WTC11 (cell line): ENCODE measurements at regions not wholly inside any gene's neighbourhood (a gene's known extent, or its start where the extent isn't known, plus 50 kb on each side); places are given as distances from the start of the nearest gene placed in this dataset.

ENCODE experiments used
- ATAC-seq: fragments of 200-7000 bp; cut with Tn5 transposase; 2 replicates; pipeline ENCODE4 v1.10.0; 2021; ENCODE audit warnings: mild to moderate bottlenecking, moderate library complexity
- CTCF ChIA-PET: fragments of 300-600 bp; sonication (Branson Sonifier 250); formaldehyde crosslinking; loops from one replicate; lab custom pipeline; 2021; ENCODE audit warnings: antibody characterized with exemption; lab: Charles Lee
- POLR2A ChIA-PET: fragments of 350-600 bp; sonication (Branson Sonifier 250); formaldehyde crosslinking; loops from one replicate; lab custom pipeline; 2021; ENCODE audit warnings: antibody characterized with exemption; lab: Charles Lee
- DNase-seq: peaks from one replicate; pipeline ENCODE4 v3.0.0; 2021; ENCODE audit warnings: low spot score
- H3K27ac Mint-ChIP-seq: 2 replicates; pipeline ENCODE4 v1.8.0; 2021; ENCODE audit warnings: mixed read lengths
- H3K27me3 Mint-ChIP-seq: 2 replicates; pipeline ENCODE4 v1.8.0; 2021; ENCODE audit warnings: low read depth, mild to moderate bottlenecking, moderate library complexity, mixed read lengths
- H3K36me3 Mint-ChIP-seq: 2 replicates; pipeline ENCODE4 v1.8.0; 2021; ENCODE audit warnings: mixed read lengths
- H3K4me1 Mint-ChIP-seq: 2 replicates; pipeline ENCODE4 v1.8.0; 2022; ENCODE audit warnings: mixed read lengths
- H3K4me3 Mint-ChIP-seq: 2 replicates; pipeline ENCODE4 v1.8.0; 2021; ENCODE audit warnings: mild to moderate bottlenecking, moderate library complexity, mixed read lengths
- H3K9me3 Mint-ChIP-seq: 2 replicates; pipeline ENCODE4 v1.8.0; 2021; ENCODE audit warnings: mixed read lengths
- ESRRA ChIP-seq: sonication (generic); formaldehyde crosslinking; IDR thresholded peaks from 2 replicates; pipeline ENCODE4 v1.8.1; 2022; ENCODE audit warnings: mild to moderate bottlenecking, missing genetic modification reagents, borderline replicate concordance
- GRHL2 ChIP-seq: fragments of 250-450 bp; sonication (Bioruptor Pico); IDR thresholded peaks from 2 replicates; pipeline ENCODE4 v1.8.0; 2022; ENCODE audit warnings: mild to moderate bottlenecking, moderate library complexity; ENCODE audit not compliant: insufficient replicate concordance, severe bottlenecking
- GTF2I ChIP-seq: fragments of 250-450 bp; sonication (Bioruptor Pico); conservative IDR thresholded peaks from 2 replicates; pipeline ENCODE4 v1.4.0; 2021; ENCODE audit warnings: mild to moderate bottlenecking
- KAT7 ChIP-seq: sonication (generic); formaldehyde crosslinking; IDR thresholded peaks from 2 replicates; pipeline ENCODE4 v1.8.1; 2023; ENCODE audit warnings: missing genetic modification reagents, mild to moderate bottlenecking, borderline replicate concordance
- NFYB ChIP-seq: sonication (generic); formaldehyde crosslinking; conservative IDR thresholded peaks from 2 replicates; pipeline ENCODE4 v1.8.0; 2022; ENCODE audit warnings: low read depth, missing genetic modification reagents
- NR3C1 ChIP-seq: sonication (generic); formaldehyde crosslinking; conservative IDR thresholded peaks from 2 replicates; pipeline ENCODE4 v1.8.1; 2023; ENCODE audit warnings: low read depth, mild to moderate bottlenecking, missing genetic modification reagents
- PRDM15 ChIP-seq: sonication (generic); formaldehyde crosslinking; IDR thresholded peaks from 2 replicates; pipeline ENCODE4 v1.8.0; 2022; ENCODE audit warnings: missing genetic modification reagents
- SMAD3 ChIP-seq: sonication (generic); formaldehyde crosslinking; IDR thresholded peaks from 2 replicates; pipeline ENCODE4 v1.8.0; 2022; ENCODE audit warnings: missing genetic modification reagents, mild to moderate bottlenecking, borderline replicate concordance
- SOX15 ChIP-seq: fragments of 250-450 bp; sonication (Bioruptor Pico); IDR thresholded peaks from 2 replicates; pipeline ENCODE4 v1.9.0; 2021; ENCODE audit warnings: mild to moderate bottlenecking
- STAT6 ChIP-seq: sonication (generic); formaldehyde crosslinking; conservative IDR thresholded peaks from 2 replicates; pipeline ENCODE4 v1.8.1; 2023; ENCODE audit warnings: mild to moderate bottlenecking, low read depth, missing genetic modification reagents, moderate library complexity
- ZBTB21 ChIP-seq: sonication (generic); formaldehyde crosslinking; IDR thresholded peaks from 2 replicates; pipeline ENCODE4 v1.8.1; 2023; ENCODE audit warnings: mild to moderate bottlenecking, missing genetic modification reagents, borderline replicate concordance
- ZNF232 ChIP-seq: sonication (generic); formaldehyde crosslinking; IDR thresholded peaks from 2 replicates; pipeline ENCODE4 v1.8.0; 2022; ENCODE audit warnings: mild to moderate bottlenecking, missing genetic modification reagents
- ZNF263 ChIP-seq: sonication (generic); formaldehyde crosslinking; IDR thresholded peaks from 2 replicates; pipeline ENCODE4 v1.8.1; 2022; ENCODE audit warnings: low read depth, mild to moderate bottlenecking, moderate library complexity, missing genetic modification reagents
- ZNF281 ChIP-seq: sonication (generic); formaldehyde crosslinking; IDR thresholded peaks from 2 replicates; pipeline ENCODE4 v1.8.0; 2023; ENCODE audit warnings: mild to moderate bottlenecking, missing genetic modification reagents
- TF ChIP-seq, protein P1 (sequence below): fragments of 250-450 bp; sonication (Bioruptor Pico); IDR thresholded peaks from 2 replicates; pipeline ENCODE4 v1.9.0; 2021; ENCODE audit warnings: moderate library complexity, mild to moderate bottlenecking, inconsistent platforms, borderline replicate concordance
- TF ChIP-seq, protein P2 (sequence below): fragments of 250-450 bp; sonication (Bioruptor Pico); IDR thresholded peaks from 2 replicates; pipeline ENCODE4 v1.9.0; 2021; ENCODE audit warnings: mild to moderate bottlenecking, borderline replicate concordance
- TF ChIP-seq, protein P3 (sequence below): sonication (generic); formaldehyde crosslinking; IDR thresholded peaks from 2 replicates; pipeline ENCODE4 v1.8.0; 2022; ENCODE audit warnings: mild to moderate bottlenecking, missing genetic modification reagents

GRCh38 chr7:118708741-118709140, 484.2 kb downstream of the ANKRD7 start:
- no peaks in the 10 kb centered on the region for H3K36me3 Mint-ChIP-seq
- ChIA-PET POLR2A (no interaction called here), CTCF (no interaction called here)
- 0 out of 2 replicates have a peak, but pooled peaks cover 3% of the 10 kb centered on the region for H3K4me1 Mint-ChIP-seq
- ATAC-seq (no peak), DNase-seq (no peak)
- no peaks in the 10 kb centered on the region for H3K9me3 Mint-ChIP-seq
- no peak overlapping the region for H3K27ac Mint-ChIP-seq
- no peaks in the 10 kb centered on the region for H3K27me3 Mint-ChIP-seq
- no peak overlapping the region for H3K4me3 Mint-ChIP-seq
- TF ChIP-seq, protein P1, sequence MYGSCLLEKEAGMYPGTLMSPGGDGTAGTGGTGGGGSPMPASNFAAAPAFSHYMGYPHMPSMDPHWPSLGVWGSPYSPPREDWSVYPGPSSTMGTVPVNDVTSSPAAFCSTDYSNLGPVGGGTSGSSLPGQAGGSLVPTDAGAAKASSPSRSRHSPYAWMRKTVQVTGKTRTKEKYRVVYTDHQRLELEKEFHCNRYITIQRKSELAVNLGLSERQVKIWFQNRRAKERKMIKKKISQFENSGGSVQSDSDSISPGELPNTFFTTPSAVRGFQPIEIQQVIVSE (CRISPR knock-in tag) = no peak
- TF ChIP-seq SOX15 (CRISPR knock-in tag) = no peak
- TF ChIP-seq NFYB (CRISPR knock-in tag) = no peak
- TF ChIP-seq STAT6 (CRISPR knock-in tag) = no peak
- TF ChIP-seq KAT7 (CRISPR knock-in tag) = no peak
- no peak for TF ChIP-seq ZNF263 (CRISPR knock-in tag)
- TF ChIP-seq ZNF281 (CRISPR knock-in tag) = no peak

- H3K27ac Mint-ChIP-seq = no peak overlapping the region
- ChIA-PET CTCF (no interaction called here), POLR2A (no interaction called here)
- no peaks in the 10 kb centered on the region for H3K9me3 Mint-ChIP-seq
- no peaks in the 10 kb centered on the region for H3K36me3 Mint-ChIP-seq
- DNase-seq (no peak), ATAC-seq (no peak)
- H3K4me3 Mint-ChIP-seq = no peak overlapping the region
- no peaks in the 10 kb centered on the region for H3K27me3 Mint-ChIP-seq
- 0 out of 2 replicates have a peak, but pooled peaks cover 3% of the 10 kb centered on the region for H3K4me1 Mint-ChIP-seq
- no peak for TF ChIP-seq NR3C1 (CRISPR knock-in tag)
- TF ChIP-seq, protein P2, sequence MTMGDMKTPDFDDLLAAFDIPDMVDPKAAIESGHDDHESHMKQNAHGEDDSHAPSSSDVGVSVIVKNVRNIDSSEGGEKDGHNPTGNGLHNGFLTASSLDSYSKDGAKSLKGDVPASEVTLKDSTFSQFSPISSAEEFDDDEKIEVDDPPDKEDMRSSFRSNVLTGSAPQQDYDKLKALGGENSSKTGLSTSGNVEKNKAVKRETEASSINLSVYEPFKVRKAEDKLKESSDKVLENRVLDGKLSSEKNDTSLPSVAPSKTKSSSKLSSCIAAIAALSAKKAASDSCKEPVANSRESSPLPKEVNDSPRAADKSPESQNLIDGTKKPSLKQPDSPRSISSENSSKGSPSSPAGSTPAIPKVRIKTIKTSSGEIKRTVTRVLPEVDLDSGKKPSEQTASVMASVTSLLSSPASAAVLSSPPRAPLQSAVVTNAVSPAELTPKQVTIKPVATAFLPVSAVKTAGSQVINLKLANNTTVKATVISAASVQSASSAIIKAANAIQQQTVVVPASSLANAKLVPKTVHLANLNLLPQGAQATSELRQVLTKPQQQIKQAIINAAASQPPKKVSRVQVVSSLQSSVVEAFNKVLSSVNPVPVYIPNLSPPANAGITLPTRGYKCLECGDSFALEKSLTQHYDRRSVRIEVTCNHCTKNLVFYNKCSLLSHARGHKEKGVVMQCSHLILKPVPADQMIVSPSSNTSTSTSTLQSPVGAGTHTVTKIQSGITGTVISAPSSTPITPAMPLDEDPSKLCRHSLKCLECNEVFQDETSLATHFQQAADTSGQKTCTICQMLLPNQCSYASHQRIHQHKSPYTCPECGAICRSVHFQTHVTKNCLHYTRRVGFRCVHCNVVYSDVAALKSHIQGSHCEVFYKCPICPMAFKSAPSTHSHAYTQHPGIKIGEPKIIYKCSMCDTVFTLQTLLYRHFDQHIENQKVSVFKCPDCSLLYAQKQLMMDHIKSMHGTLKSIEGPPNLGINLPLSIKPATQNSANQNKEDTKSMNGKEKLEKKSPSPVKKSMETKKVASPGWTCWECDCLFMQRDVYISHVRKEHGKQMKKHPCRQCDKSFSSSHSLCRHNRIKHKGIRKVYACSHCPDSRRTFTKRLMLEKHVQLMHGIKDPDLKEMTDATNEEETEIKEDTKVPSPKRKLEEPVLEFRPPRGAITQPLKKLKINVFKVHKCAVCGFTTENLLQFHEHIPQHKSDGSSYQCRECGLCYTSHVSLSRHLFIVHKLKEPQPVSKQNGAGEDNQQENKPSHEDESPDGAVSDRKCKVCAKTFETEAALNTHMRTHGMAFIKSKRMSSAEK (CRISPR knock-in tag) = no peak
- TF ChIP-seq GTF2I (CRISPR knock-in tag) = no peak
Observed at GRCh38 chr7:118711688-118712087, 487.2 kb downstream of the ANKRD7 start.

DNA sequence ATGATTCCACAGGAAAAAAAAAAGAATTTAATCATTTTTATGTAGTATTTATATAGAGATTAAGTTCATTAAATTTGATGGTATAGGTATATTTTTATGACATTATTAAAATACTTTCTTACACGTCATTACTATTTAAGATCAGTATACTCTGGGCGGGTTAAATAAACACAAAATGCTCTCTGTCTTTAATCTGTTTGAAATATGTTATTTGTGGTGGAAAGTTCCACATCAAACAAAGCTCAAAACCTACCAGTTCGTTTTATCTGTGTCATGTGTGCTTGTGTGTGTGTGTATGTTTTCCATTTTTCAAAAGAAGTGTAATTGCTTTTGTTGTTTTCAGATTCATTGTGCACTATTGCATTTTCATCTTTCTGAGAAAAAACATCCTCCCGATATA, 488.5 kb downstream of the ANKRD7 start:
- no peak for ATAC-seq
- DNase-seq = no peak
- H3K27me3 Mint-ChIP-seq = no peaks in the 10 kb centered on the region
- CTCF ChIA-PET = no interaction called here
- H3K4me3 Mint-ChIP-seq = no peak overlapping the region
- H3K27ac Mint-ChIP-seq = no peak overlapping the region
- 0 out of 2 replicates have a peak, but pooled peaks cover 3% of the 10 kb centered on the region for H3K4me1 Mint-ChIP-seq
- H3K36me3 Mint-ChIP-seq = no peaks in the 10 kb centered on the region
- POLR2A ChIA-PET = no interaction called here
- H3K9me3 Mint-ChIP-seq = no peaks in the 10 kb centered on the region
- TF ChIP-seq ZBTB21 (no peak), ZNF232 (CRISPR knock-in tag) (no peak), SMAD3 (CRISPR knock-in tag) (no peak), PRDM15 (CRISPR knock-in tag) (no peak), ESRRA (CRISPR knock-in tag) (no peak), GRHL2 (CRISPR knock-in tag) (no peak)
- TF ChIP-seq, protein P3, sequence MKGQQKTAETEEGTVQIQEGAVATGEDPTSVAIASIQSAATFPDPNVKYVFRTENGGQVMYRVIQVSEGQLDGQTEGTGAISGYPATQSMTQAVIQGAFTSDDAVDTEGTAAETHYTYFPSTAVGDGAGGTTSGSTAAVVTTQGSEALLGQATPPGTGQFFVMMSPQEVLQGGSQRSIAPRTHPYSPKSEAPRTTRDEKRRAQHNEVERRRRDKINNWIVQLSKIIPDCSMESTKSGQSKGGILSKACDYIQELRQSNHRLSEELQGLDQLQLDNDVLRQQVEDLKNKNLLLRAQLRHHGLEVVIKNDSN (CRISPR knock-in tag) = no peak
